H1 (cell line): ENCODE measurements at regions not wholly inside any gene's neighbourhood (a gene's known extent, or its start where the extent isn't known, plus 50 kb on each side); places are given as distances from the start of the nearest gene placed in this dataset.

Experiments
- CEBPB ChIP-seq: IDR thresholded peaks from 2 replicates; pipeline ENCODE4 v1.6.1; 2012; ENCODE audit warnings: low read depth, low read length
- CHD2 ChIP-seq: IDR thresholded peaks from 2 replicates; pipeline ENCODE4 v1.6.1; 2012; ENCODE audit warnings: low read length, improper control_type of control experiment
- CHD7 ChIP-seq: fragments of 300-600 bp; sonication (generic); IDR thresholded peaks from 2 replicates; pipeline ENCODE4 v1.7.1; 2012; ENCODE audit warnings: low read length, moderate library complexity, mild to moderate bottlenecking, inconsistent platforms; ENCODE audit not compliant: insufficient replicate concordance
- CTCF ChIP-seq, 3 experiments: IDR thresholded peaks; 1 replicate in 2 of 3; 2 replicates in 1 of 3; pipeline versions ENCODE4 v1.5.1 to v1.6.1; 2011; ENCODE audit warnings: low read length in 3 of 3, mild to moderate bottlenecking in 3 of 3, inconsistent platforms in 2 of 3, low read depth in 1 of 3, moderate library complexity in 1 of 3; ENCODE audit not compliant: insufficient read depth in 1 of 3; ENCODE audit errors: control extremely low read depth in 1 of 3
- EGR1 ChIP-seq: IDR thresholded peaks from 2 replicates; pipeline ENCODE4 v1.6.1; 2011; ENCODE audit warnings: low read depth, low read length, borderline replicate concordance
- EZH2 ChIP-seq: fragments of 200-600 bp; sonication (generic); IDR thresholded peaks from 2 replicates; pipeline ENCODE4 v1.7.1; 2012; ENCODE audit warnings: low read depth, mild to moderate bottlenecking, moderate library complexity, low read length, inconsistent platforms; ENCODE audit not compliant: severe bottlenecking
- RXRA ChIP-seq: IDR thresholded peaks from 2 replicates; pipeline ENCODE4 v1.6.1; 2011; ENCODE audit warnings: low read depth, mild to moderate bottlenecking, low read length, moderate library complexity; ENCODE audit not compliant: insufficient read depth
- SIN3A ChIP-seq, 2 experiments: IDR thresholded peaks in 1 of 2; conservative IDR thresholded peaks in 1 of 2; 2 replicates each; pipeline ENCODE4 v1.6.1; 2011 to 2012; ENCODE audit warnings: low read length in 2 of 2, improper control_type of control experiment in 1 of 2, low read depth in 1 of 2, mild to moderate bottlenecking in 1 of 2
- TBP ChIP-seq: IDR thresholded peaks from 2 replicates; pipeline ENCODE4 v1.6.1; 2011; ENCODE audit warnings: low read depth, low read length, improper control_type of control experiment
- YY1 ChIP-seq: IDR thresholded peaks from 2 replicates; pipeline ENCODE4 v1.6.1; 2011; ENCODE audit warnings: low read depth, mild to moderate bottlenecking, low read length

- no peak for TF ChIP-seq CHD7
- no peak for TF ChIP-seq TBP
- TF ChIP-seq CHD2, result no peak
- TF ChIP-seq CEBPB, result no peak
- TF ChIP-seq SIN3A (conservative IDR thresholded peaks at IDR 0.05 in 1 of 2, IDR thresholded peaks at IDR 0.05 in 1 of 2; ENCODE audit: low read depth in 1 of 2, low read length in 2 of 2), result no peak
- TF ChIP-seq EGR1, result no peak
- TF ChIP-seq YY1, result 0 out of 2 replicates have a peak, but pooled peaks have one; percentile 31
- TF ChIP-seq CTCF (IDR thresholded peaks at IDR 0.05; ENCODE audit: control extremely low read depth in 1 of 3, insufficient read depth in 1 of 3, low read depth in 1 of 3, low read length in 3 of 3), result peak in 2 of 3 experiments; percentile 31 to 55; a peak in 2 of 4 replicates
- TF ChIP-seq RXRA, result no peak
- no peak for TF ChIP-seq EZH2
These were observed 81.2 kb upstream of the GPM6B start (continued) for GRCh38 chrX:13898083-13898482.
